ENCODE measurements at regions not wholly inside any gene's neighbourhood (a gene's known extent, or its start where the extent isn't known, plus 50 kb on each side); places are given as distances from the start of the nearest gene placed in this dataset.

DNA sequence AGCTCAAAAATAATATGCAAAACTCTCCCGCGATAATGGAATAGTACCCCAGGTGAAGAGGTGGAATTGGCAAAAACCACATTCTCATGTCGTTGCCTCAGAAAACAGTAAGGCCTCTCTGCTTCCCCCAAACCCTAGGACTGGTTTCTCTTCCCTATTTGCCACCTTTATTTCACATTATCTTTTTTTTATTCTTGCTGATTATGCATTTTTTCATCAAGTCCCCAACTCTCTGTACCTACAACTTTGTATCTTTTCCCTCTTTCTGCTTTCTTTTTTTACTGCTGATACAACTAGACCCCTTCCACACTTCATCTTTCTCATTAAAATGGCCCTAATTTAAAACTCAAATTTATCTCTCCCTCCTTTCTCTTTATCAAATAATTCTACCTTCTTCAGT lies 1472.2 kb downstream of the SUCLG1 start:
- no peak for TF ChIP-seq CTCF (conservative IDR thresholded peaks at IDR 0.05; ENCODE audit: low read length)
- TF ChIP-seq EZH2phosphoT487 (IDR thresholded peaks at IDR 0.05; ENCODE audit: borderline replicate concordance), result no peak

Data from Loucy (cell line).